ENCODE measurements at regions not wholly inside any gene's neighbourhood (a gene's known extent, or its start where the extent isn't known, plus 50 kb on each side); places are given as distances from the start of the nearest gene placed in this dataset.

DNA sequence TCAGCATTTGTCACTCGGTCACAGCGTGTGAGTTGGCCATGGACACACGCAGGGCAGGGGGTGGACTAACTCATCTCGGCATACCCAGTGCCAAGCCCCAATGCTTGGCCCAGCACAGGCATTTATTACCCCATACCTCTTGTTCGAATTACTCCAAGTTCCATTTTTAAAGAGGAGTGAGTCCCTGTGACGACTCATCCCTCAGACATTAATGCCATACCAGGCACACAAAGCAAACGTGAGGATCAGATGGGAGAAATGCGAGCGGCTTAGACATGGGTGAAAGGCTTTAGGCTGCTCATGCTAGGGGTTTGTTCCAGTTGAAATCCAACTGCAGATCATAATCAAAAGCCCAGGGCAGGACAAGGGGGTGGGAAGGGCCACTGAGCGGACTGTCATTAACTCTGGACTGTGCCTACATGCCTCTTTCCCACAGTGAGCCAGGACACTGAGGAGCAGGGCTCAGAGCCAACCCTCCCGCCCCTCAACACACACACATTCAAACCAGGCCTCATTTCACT, 118.5 kb upstream of the NGF start:
- no peak overlapping the region for H3K27ac ChIP-seq (ENCODE audit: insufficient read depth, low read length)
- peak overlapping the region; percentile 88 for H3K4ac ChIP-seq (ENCODE audit: low read depth, low read length)
- peak; percentile 38 for ATAC-seq (ENCODE audit: low read depth)

More for the DNA sequence above, 118.5 kb upstream of the NGF start:
- Histone ChIP-seq H2AK5ac (ENCODE audit: low read depth, low read length) (peak overlapping the region; percentile 89), H4K5ac (ENCODE audit: low read depth, low read length) (no peak overlapping the region; the same call in 1 of the 2 replicates), H3K18ac (ENCODE audit: low read depth, low read length) (peak overlapping the region; percentile 10; the same call in 1 of the 2 replicates), H3K79me1 (ENCODE audit: low read depth in 1 of 2, low read length in 2 of 2) (no peaks in the 10 kb centered on the region), H3K4me3 (ENCODE audit: insufficient read depth, low read depth, low read length) (no peak overlapping the region), H2BK120ac (ENCODE audit: low read depth, low read length) (peak overlapping the region; percentile 80), H2AFZ (replicated peaks; ENCODE audit: low read length, poor library complexity) (peak overlapping the region; percentile 72), H3K27me3 (ENCODE audit: control insufficient read depth, insufficient read depth, low read length) (no peaks in the 10 kb centered on the region), H3K9me1 (ENCODE audit: insufficient read depth, low read length) (peaks cover 12% of the 10 kb centered on the region), H3K4me2 (ENCODE audit: low read depth, low read length) (no peak overlapping the region), H3K56ac (ENCODE audit: extremely low read depth, insufficient read depth, low read length) (no peak overlapping the region), H2BK20ac (ENCODE audit: low read depth, low read length) (peak overlapping the region; percentile 81), H3K23ac (ENCODE audit: low read depth, low read length) (0 out of 2 replicates have a peak overlapping the region, but pooled peaks have one; percentile 24), H2BK15ac (ENCODE audit: low read depth, low read length) (peak overlapping the region; percentile 67; the same call in 2 of the 3 replicates), H4K8ac (ENCODE audit: low read depth in 2 of 2, low read length in 2 of 2) (peak overlapping the region; percentile 52 to 63; a peak in 3 of 4 replicates), H3K9ac (ENCODE audit: low read depth, low read length) (no peak overlapping the region), H3K14ac (replicated peaks; ENCODE audit: low read depth, low read length) (peak overlapping the region; percentile 80), H3K36me3 (ENCODE audit: control insufficient read depth, insufficient read depth, low read length) (no peaks in the 10 kb centered on the region), H4K91ac (ENCODE audit: insufficient read depth, low read depth, low read length) (peak overlapping the region; percentile 68), H3K4me1 (ENCODE audit: control insufficient read depth, insufficient read depth, low read length) (peaks cover 19% of the 10 kb centered on the region), H4K20me1 (ENCODE audit: insufficient read depth, low read length) (no peaks in the 10 kb centered on the region), H3K9me3 (ENCODE audit: control insufficient read depth, insufficient read depth, low read length) (no peaks in the 10 kb centered on the region), H2AK9ac (replicated peaks; ENCODE audit: low read depth, low read length, poor library complexity) (peak overlapping the region; percentile 62), H2BK5ac (ENCODE audit: low read depth, low read length, poor library complexity, severe bottlenecking) (peak overlapping the region; percentile 50)
- ChIA-PET POLR2A (ENCODE audit: unreplicated experiment) (no interaction called here), CTCF (interaction anchor here (0.7 to 1.4 kb wide), 2 partner anchors 8 to 139 kb away, joined by 3 to 4 read pairs; no protein-coding TSS in a partner anchor)
- peak; percentile 67 for DNase-seq
- WGBS, 2 experiments (ENCODE audit: extremely low coverage in 2 of 2, insufficient read length in 1 of 2) = no CpG with 5 or more reads among the region's 11 CpGs
- no TSS peak for BruUV-seq (replicated peaks)
- TF ChIP-seq RCOR1 (IDR thresholded peaks at IDR 0.05; ENCODE audit: insufficient replicate concordance, low read length) = no peak
- TF ChIP-seq MAFK (IDR thresholded peaks at IDR 0.05; ENCODE audit: low read depth, low read length) = no peak
- TF ChIP-seq MXI1 (IDR thresholded peaks at IDR 0.05; ENCODE audit: borderline replicate concordance, low read depth, low read length) = no peak
- TF ChIP-seq BHLHE40 (IDR thresholded peaks at IDR 0.05; ENCODE audit: low read depth, low read length) = peak; percentile 91
- no peak for TF ChIP-seq CHD1 (IDR thresholded peaks at IDR 0.05; ENCODE audit: low read depth, low read length)
- TF ChIP-seq RFX5 (IDR thresholded peaks at IDR 0.05; ENCODE audit: low read depth, low read length) = no peak
- no peak for TF ChIP-seq SMC3 (IDR thresholded peaks at IDR 0.05; ENCODE audit: low read depth, low read length)
- TF ChIP-seq POLR2A (IDR thresholded peaks at IDR 0.05; ENCODE audit: low read depth, low read length) = no peak
- no peak for TF ChIP-seq ELK1 (IDR thresholded peaks at IDR 0.05; ENCODE audit: borderline replicate concordance, low read depth, low read length)
- TF ChIP-seq RAD21 (IDR thresholded peaks at IDR 0.05; ENCODE audit: low read length) = no peak
- TF ChIP-seq MAZ (IDR thresholded peaks at IDR 0.05; ENCODE audit: borderline replicate concordance, low read depth, low read length) = no peak
- TF ChIP-seq NFE2L2 (IDR thresholded peaks at IDR 0.05; ENCODE audit: low read depth, low read length) = no peak
- TF ChIP-seq, protein P1, sequence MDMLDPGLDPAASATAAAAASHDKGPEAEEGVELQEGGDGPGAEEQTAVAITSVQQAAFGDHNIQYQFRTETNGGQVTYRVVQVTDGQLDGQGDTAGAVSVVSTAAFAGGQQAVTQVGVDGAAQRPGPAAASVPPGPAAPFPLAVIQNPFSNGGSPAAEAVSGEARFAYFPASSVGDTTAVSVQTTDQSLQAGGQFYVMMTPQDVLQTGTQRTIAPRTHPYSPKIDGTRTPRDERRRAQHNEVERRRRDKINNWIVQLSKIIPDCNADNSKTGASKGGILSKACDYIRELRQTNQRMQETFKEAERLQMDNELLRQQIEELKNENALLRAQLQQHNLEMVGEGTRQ (IDR thresholded peaks at IDR 0.05; ENCODE audit: low read depth, low read length) = no peak
- no peak for TF ChIP-seq FOS (IDR thresholded peaks at IDR 0.05; ENCODE audit: low read depth, low read length)
- no peak for TF ChIP-seq CTCF (conservative IDR thresholded peaks at IDR 0.05; ENCODE audit: low read depth, low read length)
- peak; percentile 24; the same call in 1 of the 2 replicates for TF ChIP-seq CEBPB (IDR thresholded peaks at IDR 0.05; ENCODE audit: low read depth, low read length)
- dilution Hi-C loops (cut with HindIII; ENCODE audit: low sequenced_read_pairs, unreplicated experiment) (no loop called here), intact Hi-C loops (cut with micrococcal nuclease) (no loop called here), in situ Hi-C loops (cut with MboI; ENCODE audit: low sequenced_read_pairs) (no loop called here)

All from IMR-90 (cell line).